Immature natural killer cell (primary cell): ENCODE measurements at regions not wholly inside any gene's neighbourhood (a gene's known extent, or its start where the extent isn't known, plus 50 kb on each side); places are given as distances from the start of the nearest gene placed in this dataset.
"Not testable (repeated sequence)": the region's sequence is repeated elsewhere in the genome, so short reads cannot be mapped to it uniquely, and the experiment has no call there.

Source experiments
- DNase-seq, 3 donors: peaks; one replicate each; pipeline ENCODE4 v3.0.0; 2022; ENCODE audit warnings: mixed read lengths in 1 of 3
- H3K27ac Mint-ChIP-seq, 6 donors: one replicate each; pipeline ENCODE4 v1.8.0; 2020; ENCODE audit warnings: mixed read lengths in 6 of 6, mild to moderate bottlenecking in 5 of 6, inconsistent platforms in 4 of 6, moderate library complexity in 3 of 6
- H3K27me3 Mint-ChIP-seq, 3 donors: one replicate each; pipeline ENCODE4 v1.8.0; 2020 to 2021; ENCODE audit warnings: low read depth in 3 of 3, mild to moderate bottlenecking in 3 of 3, mixed read lengths in 3 of 3, moderate library complexity in 3 of 3, inconsistent platforms in 1 of 3
- H3K36me3 Mint-ChIP-seq, 3 donors: one replicate each; pipeline ENCODE4 v1.8.0; 2020; ENCODE audit warnings: mixed read lengths in 3 of 3, inconsistent platforms in 2 of 3, mild to moderate bottlenecking in 2 of 3
- H3K4me1 Mint-ChIP-seq, 2 donors: one replicate each; pipeline ENCODE4 v1.8.0; 2020; ENCODE audit warnings: inconsistent platforms in 2 of 2, mild to moderate bottlenecking in 2 of 2, mixed read lengths in 2 of 2, moderate library complexity in 1 of 2
- H3K4me3 Mint-ChIP-seq, 5 donors: one replicate each; pipeline ENCODE4 v1.8.0; 2020; ENCODE audit warnings: mild to moderate bottlenecking in 5 of 5, mixed read lengths in 5 of 5, inconsistent platforms in 3 of 5, moderate library complexity in 3 of 5
- H3K9me3 Mint-ChIP-seq, 6 donors: one replicate each; pipeline ENCODE4 v1.8.0; 2020; ENCODE audit warnings: mild to moderate bottlenecking in 6 of 6, mixed read lengths in 6 of 6, inconsistent platforms in 4 of 6, moderate library complexity in 3 of 6

DNA sequence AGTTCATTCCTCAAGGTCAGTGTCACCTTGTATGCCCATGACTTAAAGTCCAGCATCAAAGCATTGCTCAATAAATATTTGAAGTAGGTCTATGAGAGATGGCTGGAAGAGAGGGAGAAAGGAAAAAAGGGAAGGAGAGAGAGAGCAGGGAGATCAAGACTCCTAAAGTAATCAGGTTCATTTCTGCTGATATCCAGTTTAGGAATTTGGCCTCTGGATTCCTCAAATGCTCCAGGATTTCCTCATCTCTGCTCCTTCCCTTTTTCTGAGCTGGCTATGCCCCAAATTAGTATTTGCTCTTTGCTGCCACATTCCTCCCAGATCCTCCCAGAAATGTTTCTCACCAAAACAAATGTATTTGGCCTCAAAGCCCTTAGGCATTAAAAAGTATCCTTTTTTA lies 739.4 kb upstream of the CHAC2 start:
- no peaks in the 10 kb centered on the region for H3K4me1 Mint-ChIP-seq
- H3K36me3 Mint-ChIP-seq = no peaks in the 10 kb centered on the region
- H3K9me3 Mint-ChIP-seq = peaks cover 3 to 22% (median 13%) of the 10 kb centered on the region in 6 donors
- H3K4me3 Mint-ChIP-seq = no peak overlapping the region
- H3K27ac Mint-ChIP-seq = no peak overlapping the region
- no peaks in the 10 kb centered on the region for H3K27me3 Mint-ChIP-seq
- no peak for DNase-seq

DNA sequence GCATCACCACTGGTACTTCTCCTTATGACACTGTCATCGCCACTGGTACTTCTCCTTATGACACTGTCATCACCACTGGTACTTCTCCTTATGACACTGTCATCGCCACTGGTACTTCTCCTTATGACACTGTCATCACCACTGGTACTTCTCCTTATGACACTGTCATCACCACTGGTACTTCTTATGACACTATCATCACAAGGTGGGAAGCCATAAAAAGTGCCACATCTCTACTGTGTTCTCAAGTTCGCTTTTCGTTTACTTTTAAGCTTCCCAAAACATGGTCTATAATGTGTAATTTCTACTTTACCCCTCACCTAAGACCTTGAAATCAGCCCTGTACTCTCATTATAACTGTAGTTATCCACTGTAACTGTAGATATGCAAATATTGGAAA lies 745.4 kb upstream of the CHAC2 start:
- not testable (repeated sequence) for H3K36me3 Mint-ChIP-seq, H3K27ac Mint-ChIP-seq, DNase-seq, H3K4me3 Mint-ChIP-seq, H3K27me3 Mint-ChIP-seq, H3K4me1 Mint-ChIP-seq
- peaks cover 1 to 18% (median 7%) of the 10 kb centered on the region in 6 donors for H3K9me3 Mint-ChIP-seq

DNA sequence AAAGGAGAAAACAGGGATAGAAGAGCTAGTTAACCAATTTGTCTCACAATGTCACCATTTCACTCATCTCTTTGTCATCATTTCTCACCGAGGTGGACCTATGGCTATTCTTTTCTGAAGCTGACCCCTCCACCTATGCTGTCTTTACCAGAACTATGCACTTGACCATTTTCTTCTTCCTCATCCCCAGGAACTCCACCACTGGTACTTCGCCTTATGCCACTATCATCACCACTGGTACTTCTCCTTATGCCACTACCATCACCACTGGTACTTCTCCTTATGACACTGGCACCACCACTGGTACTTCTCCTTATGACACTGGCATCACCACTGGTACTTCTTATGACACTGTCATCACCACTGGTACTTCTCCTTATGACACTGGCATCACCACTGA lies 745.8 kb upstream of the CHAC2 start:
- no peaks in the 10 kb centered on the region for H3K4me1 Mint-ChIP-seq
- no peak overlapping the region for H3K27ac Mint-ChIP-seq
- no peak overlapping the region for H3K4me3 Mint-ChIP-seq
- H3K9me3 Mint-ChIP-seq = peaks cover 1 to 14% (median 7%) of the 10 kb centered on the region in 6 donors
- no peaks in the 10 kb centered on the region for H3K27me3 Mint-ChIP-seq
- no peaks in the 10 kb centered on the region for H3K36me3 Mint-ChIP-seq
- DNase-seq = no peak

DNA sequence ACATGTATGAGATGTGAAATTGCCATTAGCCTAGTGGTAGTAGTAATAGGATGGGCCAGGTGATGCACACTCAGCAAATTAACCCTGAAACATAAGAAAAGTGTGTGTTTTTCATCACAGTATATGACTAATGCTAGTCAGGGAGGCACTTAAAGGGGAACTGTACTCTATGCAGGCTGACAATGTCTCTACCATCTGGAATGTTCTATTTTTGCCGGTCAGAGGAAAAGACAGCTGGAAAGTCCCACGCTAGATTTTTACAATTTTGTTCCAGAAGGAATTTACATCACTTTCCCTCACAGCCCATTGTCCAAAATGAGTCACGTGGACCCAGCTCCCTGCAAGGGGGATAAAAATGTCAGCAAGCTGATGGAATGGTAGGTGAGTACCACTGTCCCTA lies 746.3 kb upstream of the CHAC2 start:
- Mint-ChIP-seq H3K27me3 (peaks cover 0 to 2% (median 0%) of the 10 kb centered on the region in 3 donors), H3K36me3 (no peaks in the 10 kb centered on the region), H3K9me3 (peaks cover 1 to 11% (median 7%) of the 10 kb centered on the region in 6 donors), H3K4me1 (no peaks in the 10 kb centered on the region), H3K27ac (no peak overlapping the region), H3K4me3 (no peak overlapping the region)
- DNase-seq = no peak

DNA sequence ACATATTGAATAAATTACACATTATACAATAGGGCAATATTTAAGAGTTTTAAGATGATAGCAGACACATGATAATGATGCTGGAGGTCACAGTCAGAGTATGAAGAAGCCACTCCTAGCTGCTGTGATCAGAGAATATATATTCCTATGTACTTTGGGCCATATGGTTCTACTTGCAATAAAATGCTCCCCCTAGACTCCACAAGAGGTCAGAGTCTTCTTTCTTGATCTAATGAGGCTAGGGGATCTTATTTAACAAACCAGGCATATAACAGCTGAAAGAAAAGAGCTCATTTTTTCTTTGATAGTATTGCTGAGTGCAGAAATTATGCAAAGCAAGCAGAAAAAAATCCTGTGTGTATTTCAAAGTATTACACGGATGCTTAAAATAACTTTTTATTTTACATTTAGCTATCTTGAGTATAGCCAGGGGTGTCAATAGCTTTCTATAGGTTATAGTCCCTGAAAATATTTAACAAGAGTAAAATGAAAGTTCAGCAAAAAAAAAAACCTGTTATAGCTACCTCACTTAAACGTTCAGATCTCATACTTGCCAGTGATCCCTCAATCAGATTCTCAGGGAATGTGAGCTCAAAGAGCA lies 748.7 kb upstream of the CHAC2 start:
- Mint-ChIP-seq H3K27ac (no peak overlapping the region), H3K36me3 (no peaks in the 10 kb centered on the region), H3K4me3 (no peak overlapping the region), H3K4me1 (no peaks in the 10 kb centered on the region), H3K27me3 (peaks cover 0 to 2% (median 0%) of the 10 kb centered on the region in 3 donors), H3K9me3 (peaks cover under 1 to 11% (median 7%) of the 10 kb centered on the region in 6 donors)
- DNase-seq = no peak

DNA sequence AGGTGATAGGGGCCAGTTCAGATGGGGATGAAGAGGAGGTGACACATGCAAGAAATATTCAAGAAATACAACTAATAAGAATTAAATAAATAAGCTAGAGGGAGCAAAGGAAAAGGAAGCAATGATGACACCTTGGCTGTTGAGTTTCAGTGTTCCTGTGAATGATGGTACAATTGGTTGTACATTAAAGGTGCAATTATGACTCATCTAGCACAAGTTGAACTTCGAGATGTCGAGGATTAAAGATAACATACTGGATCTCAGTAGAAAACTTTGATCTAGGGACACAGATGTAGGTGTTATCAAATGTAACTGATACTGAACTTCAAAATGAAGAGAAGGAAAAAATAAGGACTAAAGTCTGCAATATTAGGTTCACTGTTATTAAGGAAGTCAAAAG lies 760.6 kb upstream of the CHAC2 start:
- Mint-ChIP-seq H3K36me3 (no peaks in the 10 kb centered on the region), H3K4me1 (no peaks in the 10 kb centered on the region), H3K4me3 (no peak overlapping the region), H3K27ac (no peak overlapping the region), H3K27me3 (peaks cover 0 to 2% (median 1%) of the 10 kb centered on the region in 3 donors), H3K9me3 (peaks cover 0 to 21% (median 11%) of the 10 kb centered on the region in 6 donors)
- no peak for DNase-seq

DNA sequence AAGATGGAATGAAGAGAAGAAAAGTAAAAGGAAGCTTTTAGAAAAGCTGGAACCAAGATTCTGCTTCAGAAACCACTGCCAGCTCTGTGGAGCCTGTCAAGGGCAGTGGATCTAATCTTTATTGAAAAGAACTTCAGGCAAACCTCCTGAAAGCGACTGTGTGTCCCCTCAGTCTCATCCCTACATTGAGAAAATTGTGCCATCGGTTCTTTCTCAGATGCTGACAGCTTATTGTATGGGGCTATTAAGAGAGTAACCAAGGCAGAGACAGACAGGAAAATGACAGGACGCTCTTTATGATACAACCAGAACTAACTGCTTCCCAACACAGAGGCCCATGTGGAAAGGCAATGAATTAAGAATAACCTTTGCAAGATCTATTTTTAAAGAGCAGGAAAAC lies 763.2 kb upstream of the CHAC2 start:
- H3K4me3 Mint-ChIP-seq = no peak overlapping the region
- peaks cover 0 to 2% (median 1%) of the 10 kb centered on the region in 3 donors for H3K27me3 Mint-ChIP-seq

DNA sequence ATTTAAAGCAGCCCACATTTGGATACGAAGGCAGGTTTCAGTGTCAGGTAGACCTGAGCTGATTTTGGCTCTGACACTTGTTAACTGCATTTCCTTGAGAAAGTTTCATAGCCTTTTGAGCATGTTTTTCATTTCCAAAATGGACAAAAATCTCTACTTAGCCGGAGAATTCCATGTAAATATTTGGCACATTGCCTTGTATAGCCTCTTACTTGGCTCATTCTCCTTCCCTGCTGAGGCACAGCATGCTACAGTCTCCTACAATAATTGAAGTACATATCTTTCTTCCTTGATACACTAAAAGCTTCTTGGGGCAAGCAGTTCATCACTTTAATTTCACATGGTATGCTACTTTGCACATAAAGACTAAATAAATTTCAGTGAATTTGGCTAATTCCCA lies 772.2 kb upstream of the CHAC2 start:
- peaks cover 0 to under 1% (median 0%) of the 10 kb centered on the region in 3 donors for H3K36me3 Mint-ChIP-seq
- no peak overlapping the region for H3K4me3 Mint-ChIP-seq
- no peaks in the 10 kb centered on the region for H3K27me3 Mint-ChIP-seq
- no peak overlapping the region for H3K27ac Mint-ChIP-seq
- no peak for DNase-seq
- H3K9me3 Mint-ChIP-seq = peaks cover 4 to 38% (median 13%) of the 10 kb centered on the region in 6 donors
- no peaks in the 10 kb centered on the region for H3K4me1 Mint-ChIP-seq

More for the DNA sequence above, 763.2 kb upstream of the CHAC2 start:
- Mint-ChIP-seq H3K27ac (no peak overlapping the region), H3K36me3 (no peaks in the 10 kb centered on the region), H3K4me1 (no peaks in the 10 kb centered on the region), H3K9me3 (peaks cover 0 to 21% (median 9%) of the 10 kb centered on the region in 6 donors)
- DNase-seq = no peak

DNA sequence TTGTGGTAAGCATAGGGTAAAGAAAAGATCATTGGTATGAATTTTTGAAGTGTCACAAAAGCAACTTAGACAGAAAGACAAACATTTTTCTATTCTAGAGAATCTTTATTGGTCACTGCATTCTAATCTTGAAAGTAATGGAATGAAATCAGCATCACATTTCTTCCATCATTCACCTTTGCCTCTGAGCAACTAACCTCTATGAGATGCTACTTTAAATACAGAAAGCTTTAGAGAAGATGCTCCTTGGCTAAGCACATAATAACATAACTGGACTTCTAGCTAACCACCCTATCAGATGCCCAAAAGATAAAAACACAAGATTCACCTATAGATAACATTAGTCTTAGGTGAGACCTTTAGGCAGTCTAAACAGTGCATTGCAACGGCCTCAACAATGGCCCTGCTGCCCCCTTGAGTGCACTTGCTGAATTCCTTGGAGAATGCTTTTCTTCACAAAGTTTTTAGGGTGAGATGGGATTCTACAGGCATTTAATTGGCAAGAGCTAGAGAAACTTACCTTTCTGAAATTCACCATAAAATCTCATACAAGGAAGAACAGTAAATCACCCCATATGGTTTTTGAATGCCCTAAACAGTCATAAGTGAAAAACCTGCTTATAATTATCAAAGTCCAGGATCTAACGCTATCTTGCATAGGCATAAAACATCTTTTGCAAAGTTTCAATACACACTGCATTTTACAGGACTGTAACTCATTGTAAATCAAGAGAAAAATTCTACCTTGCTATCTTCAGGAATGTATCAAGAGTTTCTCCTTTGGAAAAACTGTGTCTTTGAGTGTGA lies 791.3 kb upstream of the CHAC2 start:
- H3K27ac Mint-ChIP-seq = no peak overlapping the region
- no peaks in the 10 kb centered on the region for H3K36me3 Mint-ChIP-seq
- no peaks in the 10 kb centered on the region for H3K4me1 Mint-ChIP-seq
- peaks cover 0 to 17% (median 2%) of the 10 kb centered on the region in 6 donors for H3K9me3 Mint-ChIP-seq
- H3K27me3 Mint-ChIP-seq = peaks cover 0 to 3% (median 2%) of the 10 kb centered on the region in 3 donors
- no peak for DNase-seq
- no peak overlapping the region for H3K4me3 Mint-ChIP-seq

DNA sequence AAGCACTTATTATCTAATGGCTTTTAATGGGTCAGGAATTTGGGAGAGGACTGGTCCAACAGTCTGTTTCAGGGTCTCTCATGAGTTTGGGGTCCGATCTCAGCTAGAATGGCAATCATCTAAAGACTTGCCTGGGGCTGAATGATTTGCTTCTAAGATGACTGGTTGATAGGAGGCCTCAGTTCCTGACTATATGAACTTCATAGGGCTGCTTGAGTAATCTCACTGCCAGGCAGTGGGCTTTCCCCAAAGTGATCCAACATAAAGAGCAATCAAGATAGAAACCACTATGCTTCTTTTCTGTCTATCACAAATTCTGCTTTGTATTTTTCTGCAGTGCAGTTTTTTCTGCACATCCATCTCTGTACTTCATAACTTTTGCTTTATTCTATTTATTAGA lies 793.5 kb upstream of the CHAC2 start:
- H3K36me3 Mint-ChIP-seq = no peaks in the 10 kb centered on the region
- peaks cover 0 to 13% (median 3%) of the 10 kb centered on the region in 6 donors for H3K9me3 Mint-ChIP-seq
- H3K27me3 Mint-ChIP-seq = peaks cover 0 to 3% (median 2%) of the 10 kb centered on the region in 3 donors
- no peak overlapping the region for H3K4me3 Mint-ChIP-seq
- no peak overlapping the region for H3K27ac Mint-ChIP-seq
- no peaks in the 10 kb centered on the region for H3K4me1 Mint-ChIP-seq
- no peak for DNase-seq

DNA sequence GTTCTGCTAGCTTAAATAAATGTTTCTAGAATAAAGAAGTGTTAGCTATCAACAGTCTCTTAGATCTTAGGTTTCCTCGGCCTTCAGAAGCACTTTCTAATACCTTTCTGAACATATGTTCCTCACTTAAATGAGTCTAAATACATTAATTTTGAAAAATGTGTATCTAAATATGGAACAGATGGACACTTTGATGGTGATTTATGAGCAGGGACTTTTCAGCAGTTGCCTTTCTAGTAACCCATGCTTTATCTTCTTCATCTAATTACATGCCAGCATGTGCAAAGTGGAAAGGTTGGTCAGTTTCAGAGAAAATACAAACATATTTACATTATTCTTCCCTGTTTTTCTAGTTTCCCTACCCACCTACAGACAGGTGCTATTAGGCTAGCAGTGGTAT lies 797.0 kb upstream of the CHAC2 start:
- Mint-ChIP-seq H3K4me1 (no peaks in the 10 kb centered on the region), H3K27me3 (peaks cover 0 to 5% (median 0%) of the 10 kb centered on the region in 3 donors), H3K36me3 (no peaks in the 10 kb centered on the region), H3K4me3 (no peak overlapping the region), H3K27ac (no peak overlapping the region), H3K9me3 (peaks cover 0 to 19% (median 5%) of the 10 kb centered on the region in 6 donors)
- DNase-seq = no peak

DNA sequence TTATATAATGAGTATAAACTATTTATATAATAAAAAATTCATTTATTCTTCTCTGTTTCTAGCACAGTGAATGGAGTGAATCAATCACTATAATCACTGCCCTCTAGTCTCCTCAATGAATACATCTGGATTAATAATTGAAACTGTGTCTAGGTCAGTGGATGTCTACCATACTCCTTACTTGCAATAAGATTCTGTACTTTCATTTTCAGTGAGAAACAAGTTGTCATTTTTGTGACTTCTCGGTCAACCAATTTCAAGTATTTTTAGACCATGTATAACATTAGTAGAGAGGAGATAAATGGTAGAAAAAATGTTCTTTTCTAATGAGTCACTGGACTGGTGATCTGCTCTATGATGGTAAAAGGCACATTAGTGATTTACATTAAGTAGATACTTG lies 799.6 kb upstream of the CHAC2 start:
- H3K4me1 Mint-ChIP-seq = no peaks in the 10 kb centered on the region
- peaks cover 0 to 4% (median 0%) of the 10 kb centered on the region in 3 donors for H3K27me3 Mint-ChIP-seq
- no peaks in the 10 kb centered on the region for H3K36me3 Mint-ChIP-seq
- no peak for DNase-seq
- H3K9me3 Mint-ChIP-seq = peaks cover 2 to 10% (median 5%) of the 10 kb centered on the region in 6 donors
- H3K4me3 Mint-ChIP-seq = no peak overlapping the region
- no peak overlapping the region for H3K27ac Mint-ChIP-seq

DNA sequence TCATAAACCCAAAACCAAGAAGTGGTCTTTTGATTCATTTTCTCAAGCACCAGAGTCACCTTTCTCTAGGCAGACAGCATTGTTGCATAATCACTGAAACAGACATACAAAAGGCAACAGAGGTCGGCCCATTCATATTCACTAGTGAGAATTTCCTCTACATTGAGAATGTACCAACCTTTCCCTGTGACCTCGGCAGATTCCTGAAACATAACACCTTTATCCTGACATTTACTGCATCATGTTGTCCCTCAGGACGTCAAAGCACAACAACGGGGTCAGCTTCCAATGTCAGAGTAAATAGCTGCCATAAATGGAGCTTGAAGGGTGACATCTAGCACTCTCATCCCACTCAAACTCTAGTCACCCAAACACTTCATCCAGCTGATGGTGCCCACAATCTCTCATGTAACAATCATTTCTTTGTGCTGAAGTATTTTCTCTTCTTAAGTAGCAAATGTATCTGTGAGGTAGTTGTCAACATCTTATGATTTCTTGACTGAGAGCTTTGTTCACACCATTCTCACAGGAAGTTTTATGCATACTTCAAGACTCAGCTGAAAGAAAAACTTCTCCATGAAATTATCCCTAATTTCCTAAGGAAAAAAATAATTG lies 802.6 kb upstream of the CHAC2 start:
- no peak for DNase-seq
- Mint-ChIP-seq H3K4me1 (no peaks in the 10 kb centered on the region), H3K9me3 (peaks cover 4 to 21% (median 6%) of the 10 kb centered on the region in 6 donors)

DNA sequence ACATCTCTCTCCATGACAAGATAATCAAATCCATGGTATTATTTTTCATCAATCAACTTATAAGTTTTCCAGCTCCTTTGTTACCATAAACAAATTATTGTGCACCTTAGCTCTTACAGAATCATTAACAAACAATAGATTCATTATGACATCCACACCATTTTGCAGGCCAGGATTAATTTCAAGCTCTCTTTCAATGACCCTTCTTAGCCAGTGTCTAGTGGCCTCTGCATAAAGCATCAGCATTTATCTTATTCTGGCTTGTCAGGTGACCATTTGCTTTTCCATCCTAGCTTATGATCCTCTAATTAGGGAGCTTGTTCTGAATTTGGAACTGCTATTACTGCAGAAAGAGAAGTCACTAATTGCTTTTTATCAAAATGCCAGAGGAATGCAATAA lies 806.2 kb upstream of the CHAC2 start:
- Mint-ChIP-seq H3K27ac (no peak overlapping the region), H3K9me3 (peaks cover 4 to 35% (median 13%) of the 10 kb centered on the region in 6 donors), H3K27me3 (peaks cover 0 to 4% (median 2%) of the 10 kb centered on the region in 3 donors), H3K36me3 (no peaks in the 10 kb centered on the region), H3K4me3 (no peak overlapping the region), H3K4me1 (no peaks in the 10 kb centered on the region)
- no peak for DNase-seq

More for the DNA sequence above, 802.6 kb upstream of the CHAC2 start:
- no peak overlapping the region for H3K27ac Mint-ChIP-seq
- H3K4me3 Mint-ChIP-seq = no peak overlapping the region
- no peaks in the 10 kb centered on the region for H3K36me3 Mint-ChIP-seq
- H3K27me3 Mint-ChIP-seq = peaks cover 0 to 2% (median 2%) of the 10 kb centered on the region in 3 donors
